ENCODE measurements at regions not wholly inside any gene's neighbourhood (a gene's known extent, or its start where the extent isn't known, plus 50 kb on each side); places are given as distances from the start of the nearest gene placed in this dataset.

- no peak for DNase-seq (ENCODE audit: low spot score)
- H3K4me3 ChIP-seq (ENCODE audit: low read depth, low read length, poor library complexity, severe bottlenecking): no peak overlapping the region
- TF ChIP-seq EZH2 (IDR thresholded peaks at IDR 0.05; ENCODE audit: borderline replicate concordance, low read depth, low read length, poor library complexity, severe bottlenecking) (no peak), CTCF (conservative IDR thresholded peaks at IDR 0.05; ENCODE audit: low read depth, low read length) (no peak)
- no TSS peak for BruUV-seq (replicated peaks)
- ChIA-PET POLR2A (ENCODE audit: low non-redundant PET) (no interaction called here), CTCF (no interaction called here)
- intact Hi-C loops (cut with micrococcal nuclease; ENCODE audit: unreplicated experiment): no loop called here
- H3K27ac ChIP-seq (ENCODE audit: low read depth, low read length, poor library complexity, severe bottlenecking): no peak overlapping the region
- no peaks in the 10 kb centered on the region for H3K4me1 ChIP-seq (ENCODE audit: insufficient read depth, low read length, poor library complexity, severe bottlenecking)
- no peaks in the 10 kb centered on the region for H3K27me3 ChIP-seq (replicated peaks; ENCODE audit: insufficient read depth, low read depth, low read length, poor library complexity)
- H3K36me3 ChIP-seq (ENCODE audit: insufficient read depth, low read length, poor library complexity, severe bottlenecking): no peaks in the 10 kb centered on the region
- no peaks in the 10 kb centered on the region for H3K9me3 ChIP-seq (ENCODE audit: low read depth, low read length, poor library complexity, severe bottlenecking)
Observed at GRCh38 chr4:154065368-154065767, 276.5 kb upstream of the SFRP2 start.

GRCh38 chr4:154064244-154064643, 275.4 kb upstream of the SFRP2 start:
- no TSS peak for BruUV-seq (replicated peaks)
- Histone ChIP-seq H3K27me3 (replicated peaks; ENCODE audit: insufficient read depth, low read depth, low read length, poor library complexity) (no peaks in the 10 kb centered on the region), H3K4me3 (ENCODE audit: low read depth, low read length, poor library complexity, severe bottlenecking) (no peak overlapping the region), H3K9me3 (ENCODE audit: low read depth, low read length, poor library complexity, severe bottlenecking) (no peaks in the 10 kb centered on the region), H3K36me3 (ENCODE audit: insufficient read depth, low read length, poor library complexity, severe bottlenecking) (no peaks in the 10 kb centered on the region), H3K27ac (ENCODE audit: low read depth, low read length, poor library complexity, severe bottlenecking) (no peak overlapping the region), H3K4me1 (ENCODE audit: insufficient read depth, low read length, poor library complexity, severe bottlenecking) (no peaks in the 10 kb centered on the region)
- no peak for DNase-seq (ENCODE audit: low spot score)
- CTCF ChIA-PET: no interaction called here
- intact Hi-C loops (cut with micrococcal nuclease; ENCODE audit: unreplicated experiment): no loop called here
- POLR2A ChIA-PET (ENCODE audit: low non-redundant PET): interaction anchor here (0.7 kb wide), 1 partner anchor 1833 kb away, joined by 3 read pairs; no protein-coding TSS in a partner anchor
- no peak for TF ChIP-seq CTCF (conservative IDR thresholded peaks at IDR 0.05; ENCODE audit: low read depth, low read length)

GRCh38 chr4:154049457-154050181, 260.7 kb upstream of the SFRP2 start:
- BruUV-seq (replicated peaks): no TSS peak
- peak; percentile 14 for DNase-seq (ENCODE audit: low spot score)
- ChIA-PET POLR2A (ENCODE audit: low non-redundant PET) (no interaction called here), CTCF (interaction anchor here (0.6 kb wide), 1 partner anchor 264 kb away, joined by 5 read pairs; no protein-coding TSS in a partner anchor)
- no peak overlapping the region for H3K27ac ChIP-seq (ENCODE audit: low read depth, low read length, poor library complexity, severe bottlenecking)
- H3K4me3 ChIP-seq (ENCODE audit: low read depth, low read length, poor library complexity, severe bottlenecking): no peak overlapping the region
- H3K27me3 ChIP-seq (replicated peaks; ENCODE audit: insufficient read depth, low read depth, low read length, poor library complexity): no peaks in the 10 kb centered on the region
- H3K36me3 ChIP-seq (ENCODE audit: insufficient read depth, low read length, poor library complexity, severe bottlenecking): no peaks in the 10 kb centered on the region
- peak; percentile 41 for TF ChIP-seq CTCF (conservative IDR thresholded peaks at IDR 0.05; ENCODE audit: low read depth, low read length)
- TF ChIP-seq EZH2 (IDR thresholded peaks at IDR 0.05; ENCODE audit: borderline replicate concordance, low read depth, low read length, poor library complexity, severe bottlenecking): no peak
- no peaks in the 10 kb centered on the region for H3K4me1 ChIP-seq (ENCODE audit: insufficient read depth, low read length, poor library complexity, severe bottlenecking)
- H3K9me3 ChIP-seq (ENCODE audit: low read depth, low read length, poor library complexity, severe bottlenecking): no peaks in the 10 kb centered on the region
- intact Hi-C loops (cut with micrococcal nuclease; ENCODE audit: unreplicated experiment): no loop called here
